Muscle of arm (tissue), 1 donor: ENCODE measurements at regions not wholly inside any gene's neighbourhood (a gene's known extent, or its start where the extent isn't known, plus 50 kb on each side); places are given as distances from the start of the nearest gene placed in this dataset.
A peak's percentile ranks its signal among the peaks of the same experiment; 100 is the strongest.

ENCODE experiments used
- DNase-seq: peaks from one replicate; pipeline ENCODE4 v3.0.0-alpha.2; 2013

DNA sequence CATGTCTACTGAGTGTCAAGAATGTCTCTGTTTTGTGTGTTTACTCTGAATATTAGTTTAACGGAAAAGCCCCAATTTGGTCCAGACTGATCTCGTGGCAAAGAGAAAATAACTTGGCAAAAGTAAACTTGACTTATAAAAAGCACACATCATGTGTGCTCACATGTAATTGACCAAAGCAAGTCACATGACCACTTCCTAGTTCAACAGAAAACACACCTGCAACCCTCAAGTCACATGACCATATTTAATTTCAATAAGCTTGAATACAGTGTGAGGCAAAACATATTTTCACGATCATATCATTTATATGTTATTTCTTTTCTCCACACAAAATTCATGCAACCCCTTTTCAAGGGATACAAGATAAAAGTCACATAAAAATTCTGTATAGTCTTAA is 662.4 kb downstream of the SLITRK1 start:
- DNase-seq: no peak

DNA sequence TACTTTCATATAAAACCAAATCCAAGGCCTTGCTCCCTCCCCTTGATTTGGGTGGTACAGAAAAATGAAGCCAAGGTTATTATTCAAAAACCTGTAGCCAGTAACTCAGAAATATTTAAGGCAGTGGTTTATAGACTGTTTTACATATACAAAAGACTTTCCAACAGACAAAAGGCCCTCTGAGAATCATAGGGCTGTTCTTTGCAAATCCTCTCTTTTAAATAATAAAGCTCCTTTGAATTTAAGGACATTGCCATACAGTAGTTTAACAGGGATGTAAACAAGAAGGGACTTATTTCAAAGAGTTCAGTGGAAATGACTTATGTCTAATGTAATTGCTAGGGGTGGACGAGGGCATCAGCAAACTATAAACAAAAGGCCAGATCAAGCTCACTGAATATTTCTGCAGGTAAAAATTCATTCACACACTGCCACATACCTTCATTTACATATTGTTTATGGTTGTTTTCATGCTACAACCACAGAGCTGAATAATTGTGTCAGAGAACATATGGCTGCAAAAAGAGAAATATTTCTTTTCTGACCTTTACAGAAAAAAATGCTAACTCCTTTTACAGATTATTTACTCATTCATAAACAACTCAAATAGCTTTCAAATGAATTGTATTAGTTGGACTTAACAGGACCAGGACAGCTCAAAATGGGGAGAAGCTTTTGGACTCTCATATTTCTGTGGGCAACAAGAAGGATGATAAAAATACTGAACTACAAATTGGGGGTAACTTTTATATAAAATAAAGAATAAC is 665.6 kb downstream of the SLITRK1 start:
- DNase-seq: no peak

DNA sequence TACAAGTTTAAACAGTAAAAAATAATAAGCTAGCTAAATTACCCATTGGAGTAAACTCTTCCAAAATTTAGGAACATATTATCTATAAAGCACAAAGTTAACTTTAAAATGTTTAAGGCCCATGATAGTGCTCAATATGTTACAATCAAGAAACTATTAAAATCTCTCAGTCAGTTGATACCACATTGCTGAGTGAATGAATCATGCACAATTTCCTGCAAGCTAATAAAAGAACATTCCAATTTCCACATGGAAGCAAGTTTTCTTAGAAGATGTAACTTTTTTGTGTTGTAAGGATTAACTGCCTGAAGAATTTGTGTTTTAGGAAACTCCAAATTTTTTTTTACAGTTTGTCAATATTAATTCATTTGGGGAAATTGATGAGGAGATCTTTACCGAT is 666.6 kb downstream of the SLITRK1 start:
- DNase-seq: no peak

DNA sequence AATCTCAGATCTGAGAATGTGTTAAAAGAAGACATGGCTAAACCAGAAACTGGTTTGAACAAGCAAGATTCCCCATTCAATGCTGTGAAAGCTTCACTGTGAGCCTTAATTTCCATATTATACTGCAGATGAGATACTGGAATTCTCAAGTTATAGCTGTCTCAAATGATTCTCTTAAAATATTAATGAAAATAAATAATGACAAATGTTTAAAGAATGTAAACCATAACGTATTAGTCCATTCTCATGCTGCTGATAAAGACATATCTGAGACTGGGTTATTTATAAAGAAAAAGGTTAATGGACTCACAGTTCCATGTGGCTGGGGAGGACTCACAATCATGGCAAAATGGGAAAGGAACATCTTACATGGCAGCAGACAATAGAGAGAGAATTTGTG is 667.8 kb downstream of the SLITRK1 start:
- DNase-seq: no peak

DNA sequence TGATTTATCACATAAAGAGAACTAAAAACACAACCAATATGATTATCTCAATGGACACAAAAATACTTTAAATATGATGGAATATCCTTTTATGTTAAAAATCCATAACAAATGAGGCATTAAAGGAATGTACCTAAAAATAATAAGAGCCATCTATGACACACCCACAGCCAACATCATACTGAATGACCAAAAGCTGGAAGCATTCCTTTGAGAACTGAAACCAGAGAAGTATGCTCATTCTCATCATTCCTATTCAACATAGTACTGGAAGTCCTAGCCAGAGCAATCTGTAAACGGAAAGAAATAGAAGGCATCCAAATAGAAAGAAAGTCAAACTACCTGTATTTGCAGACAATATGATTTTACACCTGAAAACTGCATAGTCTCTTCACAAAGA is 671.0 kb downstream of the SLITRK1 start:
- no peak for DNase-seq

DNA sequence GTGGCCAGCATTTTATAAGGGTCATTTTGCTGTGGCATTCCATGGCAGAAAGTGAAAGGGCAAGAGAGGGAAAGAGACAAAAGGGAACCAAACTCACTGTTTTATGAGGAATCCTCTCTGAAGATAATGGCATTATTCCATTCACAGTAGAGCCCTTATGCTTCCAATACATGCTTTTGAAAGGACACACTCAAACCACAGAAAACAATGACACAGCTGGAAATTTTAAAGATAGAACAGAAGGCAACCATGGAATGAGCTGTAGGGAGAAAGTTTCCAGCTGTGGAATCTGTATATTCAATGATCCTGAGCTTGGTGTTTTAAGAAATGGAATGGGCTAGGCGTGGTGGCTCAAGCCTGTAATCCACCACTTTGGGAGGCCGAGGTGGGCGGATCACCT is 677.4 kb downstream of the SLITRK1 start:
- DNase-seq: no peak

DNA sequence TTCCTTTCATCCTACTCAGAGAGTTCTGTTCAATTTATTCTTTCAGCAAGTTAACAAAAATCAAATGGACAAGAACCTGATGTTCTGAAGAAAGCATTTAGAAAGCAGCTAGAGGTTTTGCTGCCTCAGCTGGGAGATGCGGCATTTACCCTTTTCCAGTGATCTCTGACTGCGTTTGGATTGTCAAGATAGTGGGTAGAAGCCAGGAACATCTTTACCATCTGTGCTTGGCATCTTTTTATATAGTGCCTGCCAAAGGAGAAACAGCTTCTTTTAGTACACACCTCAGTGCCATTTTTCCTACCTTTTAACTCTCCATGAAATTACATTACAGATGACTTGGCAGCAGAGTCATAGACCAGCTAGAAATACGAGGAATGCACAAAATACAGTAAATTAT is 680.8 kb downstream of the SLITRK1 start:
- peak; percentile 41 for DNase-seq

DNA sequence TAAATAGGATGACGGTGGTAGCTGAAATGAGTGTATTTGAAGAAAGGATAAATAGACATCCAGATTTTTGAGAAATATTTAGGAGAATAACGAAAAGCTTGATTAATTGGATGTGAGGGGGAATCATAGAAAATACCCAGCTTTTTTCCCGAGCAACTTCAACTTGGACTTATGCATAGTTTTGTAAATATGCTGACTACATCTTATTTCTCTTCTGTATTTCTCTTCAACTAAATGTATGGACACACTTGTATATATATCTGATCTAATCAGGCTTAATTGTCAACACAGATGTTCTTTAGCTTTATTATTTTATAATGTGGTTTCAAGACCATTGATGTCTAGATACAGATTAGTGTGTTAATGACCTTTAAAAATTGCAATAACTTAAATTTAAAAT is 685.0 kb downstream of the SLITRK1 start:
- no peak for DNase-seq

DNA sequence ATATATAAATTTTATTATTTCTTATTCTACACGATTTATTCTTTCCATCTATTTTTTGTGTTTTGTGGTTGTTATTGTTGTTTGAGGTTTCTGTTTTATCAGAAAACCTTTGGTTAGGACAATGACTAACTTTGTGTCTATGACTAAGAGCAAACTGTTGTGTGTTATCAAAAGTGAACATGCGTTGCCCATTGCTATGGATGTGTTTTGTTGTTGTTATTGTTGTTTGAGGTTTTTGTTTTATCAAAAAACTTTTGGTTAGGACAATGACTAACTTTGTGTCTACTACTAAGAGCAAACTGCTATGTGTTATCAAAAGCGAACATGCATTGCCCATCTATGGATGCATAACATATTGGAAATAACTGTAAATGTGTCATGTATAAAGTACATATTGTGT is 692.3 kb downstream of the SLITRK1 start:
- no peak for DNase-seq

DNA sequence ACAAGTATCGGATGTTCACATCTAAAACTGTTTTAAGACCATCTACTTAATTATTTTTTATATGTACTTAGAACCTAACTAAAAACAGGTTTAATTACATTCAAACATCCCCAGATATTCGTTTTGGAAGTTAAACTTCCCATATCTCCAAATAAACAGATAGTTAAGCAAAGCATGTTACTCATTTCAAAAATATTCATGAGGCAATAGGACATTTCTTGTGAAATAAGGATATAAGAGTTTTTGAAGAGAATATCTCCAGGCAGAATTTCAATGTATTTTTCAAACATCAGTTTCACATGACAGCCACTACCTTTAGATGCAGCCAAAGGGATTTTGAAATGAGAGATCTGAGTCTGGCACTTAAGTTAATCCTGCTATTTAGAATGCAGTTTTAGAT is 697.5 kb downstream of the SLITRK1 start:
- no peak for DNase-seq

DNA sequence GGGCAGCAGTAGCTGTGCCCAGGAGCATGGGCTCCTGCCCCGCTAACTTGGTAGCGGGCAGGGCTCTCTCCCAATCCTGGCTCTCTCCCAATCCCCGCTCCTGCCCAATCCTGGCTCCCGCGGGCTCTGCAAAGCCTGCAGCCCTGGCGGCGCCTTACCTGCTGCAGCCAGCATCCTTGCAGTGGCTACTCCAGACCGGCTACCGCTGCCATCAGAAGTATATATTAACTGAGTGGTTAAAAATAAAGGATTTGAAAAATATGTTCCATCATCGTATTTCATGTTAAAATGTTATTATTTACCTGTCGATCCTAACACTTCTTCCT is 698.2 kb downstream of the SLITRK1 start:
- no peak for DNase-seq

DNA sequence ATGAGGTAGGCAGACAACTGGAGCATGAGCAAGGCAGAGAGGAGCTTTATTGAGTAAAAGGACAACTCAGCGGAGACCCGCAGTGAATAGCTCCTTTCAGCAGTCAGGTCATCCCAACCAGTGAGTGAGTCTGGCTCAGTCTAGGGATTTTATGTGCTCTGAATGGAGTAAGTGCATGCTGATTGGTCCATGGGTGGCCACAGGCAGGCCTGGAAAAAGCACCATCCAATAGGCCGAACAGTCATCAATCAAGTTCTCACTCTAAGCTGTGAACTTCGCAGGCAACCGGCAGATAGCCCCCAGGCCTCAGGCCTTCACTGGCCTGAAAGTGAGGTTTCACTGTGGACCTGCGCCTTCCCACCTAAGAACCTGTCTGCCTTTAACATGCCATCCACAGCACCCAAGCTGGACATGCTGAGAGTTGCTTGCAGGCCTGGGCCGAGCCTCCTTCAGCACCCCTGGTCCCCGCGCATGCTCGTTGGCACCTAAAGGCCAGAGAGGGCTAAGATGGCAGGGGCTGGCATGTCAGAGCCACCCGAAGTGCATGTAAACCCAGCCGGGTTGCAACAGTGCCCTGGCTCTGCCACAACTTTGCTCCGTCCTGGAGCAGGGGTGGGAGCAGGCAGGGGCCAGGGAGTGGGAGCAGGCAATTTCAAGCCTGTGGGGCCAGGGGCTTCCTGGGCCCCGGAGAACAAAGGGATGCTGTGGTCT is 698.7 kb downstream of the SLITRK1 start:
- DNase-seq: no peak

DNA sequence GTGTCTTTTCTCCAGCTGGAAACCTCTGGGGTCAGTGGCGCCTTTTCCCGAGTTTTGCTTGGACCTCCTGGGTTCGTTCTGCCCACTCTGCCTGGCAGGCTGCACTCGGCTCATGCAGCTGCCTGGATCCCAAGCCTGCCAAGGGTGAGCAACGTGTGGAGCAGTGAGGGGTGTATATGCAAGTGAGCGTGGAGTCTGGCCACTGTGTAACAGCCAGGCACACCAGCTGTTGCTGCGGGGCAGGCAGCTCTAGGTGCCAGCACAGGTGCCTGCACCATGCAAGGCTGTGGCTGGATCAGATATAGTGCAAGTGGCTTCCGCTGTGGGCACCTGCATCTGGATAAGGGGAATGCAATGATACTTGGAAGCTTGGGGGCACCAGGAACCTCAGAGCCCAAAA is 699.4 kb downstream of the SLITRK1 start:
- no peak for DNase-seq

DNA sequence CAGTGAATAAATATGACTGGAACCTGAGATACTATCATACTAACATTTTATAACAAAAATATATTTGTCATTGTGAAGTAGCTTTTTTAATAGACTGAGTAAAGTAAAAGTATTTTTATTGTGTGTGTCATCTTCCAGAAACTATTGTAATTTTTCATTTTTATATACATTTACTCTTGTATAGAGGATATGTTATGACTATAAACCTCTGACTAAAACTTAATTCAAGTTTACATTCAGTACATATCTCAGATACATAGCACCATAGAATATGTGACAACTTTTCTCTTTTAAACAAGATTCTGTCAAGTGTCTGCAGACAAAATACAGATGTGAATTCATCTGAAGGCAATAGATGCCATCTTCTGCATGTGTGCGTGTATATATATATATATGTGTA is 704.3 kb downstream of the SLITRK1 start:
- DNase-seq: no peak

DNA sequence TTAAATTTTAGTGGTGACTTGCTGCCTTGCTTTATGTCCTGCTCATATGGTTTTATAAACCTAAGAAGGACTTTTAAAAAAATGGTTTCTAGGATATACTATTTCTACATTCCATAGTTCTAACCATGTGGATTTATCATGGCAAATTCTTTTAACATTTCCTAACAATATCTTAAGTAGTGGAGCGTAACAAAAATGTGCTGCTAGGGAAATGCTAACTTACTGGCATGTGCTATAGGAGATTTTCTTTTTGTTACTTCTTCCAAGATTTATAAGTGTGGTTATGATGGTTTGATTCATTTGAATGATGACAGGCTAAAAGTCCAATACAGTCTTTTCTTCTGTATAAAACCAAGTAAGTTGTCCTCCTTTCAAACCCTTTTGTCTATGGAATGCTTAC is 713.7 kb downstream of the SLITRK1 start:
- DNase-seq: no peak

DNA sequence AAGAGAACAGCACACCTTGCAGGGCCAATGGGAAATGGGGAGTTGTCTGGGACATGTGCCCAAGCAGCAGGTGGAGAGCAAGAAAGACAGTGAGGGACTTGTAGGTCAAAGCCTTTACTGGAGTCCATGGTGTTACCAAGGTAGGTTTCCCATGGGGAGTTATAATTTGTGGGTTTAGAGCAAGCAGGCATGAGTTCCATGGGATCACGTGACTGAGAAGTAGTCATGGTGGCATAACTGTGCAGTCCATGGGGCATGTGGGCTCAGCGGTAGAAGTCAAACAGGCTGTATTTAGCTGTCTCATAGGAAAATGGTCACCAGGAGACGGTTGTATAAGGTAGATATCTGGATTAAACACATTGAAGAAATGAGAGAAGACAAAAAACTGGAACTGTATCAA is 715.1 kb downstream of the SLITRK1 start:
- DNase-seq: no peak

DNA sequence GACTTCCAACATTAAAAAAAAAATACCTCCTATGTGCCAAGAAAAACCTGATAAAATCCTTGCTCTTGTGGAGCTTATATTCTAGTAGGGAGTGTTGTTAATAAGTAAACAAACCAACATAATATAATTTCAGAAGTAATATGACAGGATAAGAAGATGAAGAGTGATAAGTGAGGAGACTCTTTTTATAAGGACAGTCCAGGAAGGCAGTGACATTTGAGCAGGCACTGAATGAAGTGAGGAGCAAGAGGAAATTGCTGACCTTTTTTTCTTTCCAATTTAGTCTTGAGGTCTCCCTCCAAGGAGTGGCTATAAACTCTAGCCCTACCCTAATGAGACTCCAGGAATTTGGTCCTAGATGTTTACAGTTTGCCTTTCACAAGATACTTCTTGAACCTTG is 715.7 kb downstream of the SLITRK1 start:
- DNase-seq: no peak

DNA sequence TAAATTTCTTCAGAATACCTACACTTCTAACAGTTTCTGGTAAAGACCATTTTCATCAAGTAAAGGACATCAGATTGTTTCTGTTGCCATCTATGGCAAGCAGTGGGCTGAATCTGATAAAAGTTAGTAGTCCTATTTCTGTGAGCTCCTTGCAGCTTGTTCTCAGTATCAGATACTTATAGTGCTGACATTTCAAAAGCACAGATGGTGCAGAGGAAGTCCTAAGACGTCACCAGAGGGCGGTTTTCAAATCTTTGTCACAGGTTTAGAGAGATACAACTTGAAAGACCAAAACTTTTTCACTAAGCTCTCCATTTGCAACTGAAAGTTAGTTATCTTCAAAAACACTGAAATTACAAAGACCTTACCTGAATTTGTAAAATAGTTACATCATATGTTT is 719.8 kb downstream of the SLITRK1 start:
- no peak for DNase-seq

DNA sequence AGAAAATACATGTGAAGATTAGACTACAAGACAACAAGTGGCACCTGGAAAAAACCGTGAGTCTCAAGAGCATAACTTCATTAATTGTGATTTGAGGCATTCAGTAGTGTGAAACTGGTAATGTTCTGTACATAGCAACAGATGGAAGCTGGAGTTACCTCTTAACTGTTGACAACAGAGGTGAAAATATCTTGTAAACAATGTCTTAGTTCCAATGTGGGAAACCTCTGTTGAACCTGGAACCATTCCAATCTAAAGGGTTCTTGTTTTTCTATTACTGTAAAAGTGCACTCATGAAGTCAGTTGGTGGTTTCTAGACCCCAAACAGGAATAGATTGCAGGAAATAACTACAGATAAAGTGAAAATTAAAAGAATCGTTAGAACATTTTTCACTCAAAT is 728.4 kb downstream of the SLITRK1 start:
- DNase-seq: no peak

DNA sequence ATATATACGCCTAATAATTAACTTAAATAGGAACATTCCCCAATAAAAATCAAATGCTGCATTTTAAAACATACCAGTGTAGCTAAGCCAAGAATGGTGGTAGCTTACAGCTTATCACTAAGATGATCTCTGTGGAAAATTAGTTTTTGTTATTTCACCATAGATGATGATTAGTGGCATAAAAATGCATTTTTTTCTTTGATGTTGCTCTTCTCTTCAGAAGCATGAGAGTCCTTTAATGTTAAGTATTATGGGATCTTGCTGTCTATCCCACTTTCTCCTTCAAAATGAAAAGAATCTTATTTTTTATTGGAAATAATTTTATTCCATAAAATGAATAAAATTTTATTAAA is 731.0 kb downstream of the SLITRK1 start:
- no peak for DNase-seq

DNA sequence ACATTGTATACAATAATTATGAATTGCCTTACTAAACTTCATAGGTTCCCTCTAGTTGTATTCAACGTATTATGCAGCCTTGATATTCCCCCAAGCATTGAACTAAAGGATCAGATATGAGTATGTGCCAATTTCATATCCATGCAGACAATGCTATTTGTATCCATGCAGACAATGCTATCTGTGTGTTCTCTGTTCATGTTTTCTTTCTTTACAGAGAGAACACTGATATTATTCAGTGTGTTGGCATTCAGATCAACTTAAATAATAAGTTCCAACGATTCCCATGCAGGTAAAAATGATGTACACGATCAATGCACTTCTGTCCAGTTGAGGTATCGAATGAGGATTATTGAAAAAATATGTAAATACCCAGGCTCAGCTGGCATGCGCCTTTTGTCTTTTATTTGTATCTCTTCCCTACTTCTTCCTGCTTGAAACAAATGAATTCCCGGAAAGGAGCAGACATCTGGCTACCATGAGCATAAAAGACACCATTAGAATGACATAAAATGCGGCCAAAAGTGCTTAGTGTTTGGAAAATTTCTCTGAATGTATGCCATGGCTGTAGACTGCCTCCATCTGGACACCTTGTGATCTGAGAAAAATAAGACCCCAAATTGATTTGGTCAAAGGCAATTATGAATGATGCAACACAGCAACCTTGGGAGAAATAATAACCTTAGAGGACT is 731.5 kb downstream of the SLITRK1 start:
- no peak for DNase-seq

DNA sequence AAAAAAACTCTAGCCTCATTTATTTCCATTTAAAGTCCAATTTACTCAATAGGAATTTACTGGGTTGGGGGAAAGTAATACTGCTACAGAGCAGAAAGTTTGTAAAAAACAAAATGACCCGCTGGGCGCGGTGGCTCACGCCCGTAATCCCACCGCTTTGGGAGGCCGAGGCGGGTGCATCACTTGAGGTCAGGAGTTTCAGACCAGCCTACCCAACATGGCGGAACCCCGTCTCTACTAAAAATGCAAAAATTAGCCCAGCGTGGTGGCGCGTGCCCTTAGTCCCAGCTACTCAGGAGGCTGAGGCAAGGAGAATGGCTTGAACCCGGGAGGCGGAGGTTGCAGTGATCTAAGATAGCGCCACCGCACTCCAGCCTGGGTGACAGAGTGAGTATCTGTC is 745.6 kb downstream of the SLITRK1 start:
- no peak for DNase-seq

DNA sequence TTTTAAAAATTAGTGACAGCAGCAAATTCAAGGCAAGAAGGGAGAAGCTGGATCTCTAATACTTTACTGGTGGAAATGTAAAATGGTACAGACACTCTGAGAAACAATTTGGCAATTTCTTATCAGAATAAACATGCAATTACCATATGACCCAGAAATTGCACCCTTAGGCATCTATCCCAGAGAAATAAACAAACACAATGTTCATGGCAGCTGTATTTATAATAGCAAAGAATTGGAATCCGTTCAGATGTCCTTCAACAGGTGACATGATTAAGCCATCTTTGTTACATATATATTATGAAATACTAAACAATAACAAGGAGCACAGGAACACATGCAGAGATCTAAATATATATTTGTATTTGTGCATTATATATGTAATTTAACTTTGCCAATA is 756.5 kb downstream of the SLITRK1 start:
- no peak for DNase-seq

DNA sequence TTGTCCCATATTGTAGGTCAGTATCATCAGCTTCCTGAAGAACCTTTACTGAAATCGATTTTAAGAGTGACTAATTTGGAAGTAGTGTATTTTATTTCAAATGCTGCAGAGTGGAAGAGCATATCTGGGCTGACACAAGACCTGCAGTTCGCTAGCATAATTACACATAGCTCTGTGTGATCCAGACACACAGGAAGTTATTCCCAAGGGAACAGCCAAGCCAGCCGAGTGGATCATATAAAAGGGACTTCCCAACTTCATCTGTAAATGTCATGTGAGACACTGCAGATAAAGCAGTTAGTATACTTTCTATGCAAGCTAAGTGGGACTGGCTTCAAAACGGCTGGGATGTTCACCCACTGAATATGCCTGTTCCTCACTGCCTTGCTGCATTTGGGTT is 760.4 kb downstream of the SLITRK1 start:
- no peak for DNase-seq
